HG03175 (cell line): ENCODE measurements at regions not wholly inside any gene's neighbourhood (a gene's known extent, or its start where the extent isn't known, plus 50 kb on each side); places are given as distances from the start of the nearest gene placed in this dataset.
A peak's percentile ranks its signal among the peaks of the same experiment; 100 is the strongest.
"Not testable (repeated sequence)": the region's sequence is repeated elsewhere in the genome, so short reads cannot be mapped to it uniquely, and the experiment has no call there.

Experiments used
- ATAC-seq: cut with Tn5 transposase; IDR thresholded peaks from one replicate; pipeline ENCODE4 v1.9.1; 2021; ENCODE audit warnings: mild to moderate bottlenecking, moderate library complexity; ENCODE audit not compliant: unreplicated experiment

DNA sequence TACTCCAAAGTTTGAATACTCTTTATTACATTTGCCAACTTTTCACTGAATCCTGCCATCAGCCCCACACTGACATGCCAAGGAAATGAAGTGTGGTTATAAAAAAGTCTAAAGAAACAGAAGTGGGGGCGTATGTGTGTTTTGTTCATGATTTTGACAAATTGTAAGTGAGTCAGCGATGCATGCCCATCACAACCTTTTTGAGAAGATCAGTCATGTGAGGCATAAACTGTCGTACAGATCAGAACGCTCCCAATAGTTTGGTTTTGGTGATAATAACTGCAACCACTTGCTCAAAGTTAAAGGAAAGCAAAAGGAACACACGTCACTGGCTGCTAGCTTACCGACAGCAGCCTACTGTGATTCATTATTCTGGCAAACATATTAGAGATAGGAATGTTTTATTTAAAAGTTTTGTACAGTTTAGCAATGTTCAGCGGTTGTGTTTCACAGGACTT, 95.6 kb downstream of the RGS2 start:
- ATAC-seq, result no peak

GRCh38 chr1:192905049-192905448, 96.2 kb downstream of the RGS2 start:
- ATAC-seq, result no peak

GRCh38 chr1:192906334-192906733, 97.5 kb downstream of the RGS2 start:
- ATAC-seq, result no peak

DNA sequence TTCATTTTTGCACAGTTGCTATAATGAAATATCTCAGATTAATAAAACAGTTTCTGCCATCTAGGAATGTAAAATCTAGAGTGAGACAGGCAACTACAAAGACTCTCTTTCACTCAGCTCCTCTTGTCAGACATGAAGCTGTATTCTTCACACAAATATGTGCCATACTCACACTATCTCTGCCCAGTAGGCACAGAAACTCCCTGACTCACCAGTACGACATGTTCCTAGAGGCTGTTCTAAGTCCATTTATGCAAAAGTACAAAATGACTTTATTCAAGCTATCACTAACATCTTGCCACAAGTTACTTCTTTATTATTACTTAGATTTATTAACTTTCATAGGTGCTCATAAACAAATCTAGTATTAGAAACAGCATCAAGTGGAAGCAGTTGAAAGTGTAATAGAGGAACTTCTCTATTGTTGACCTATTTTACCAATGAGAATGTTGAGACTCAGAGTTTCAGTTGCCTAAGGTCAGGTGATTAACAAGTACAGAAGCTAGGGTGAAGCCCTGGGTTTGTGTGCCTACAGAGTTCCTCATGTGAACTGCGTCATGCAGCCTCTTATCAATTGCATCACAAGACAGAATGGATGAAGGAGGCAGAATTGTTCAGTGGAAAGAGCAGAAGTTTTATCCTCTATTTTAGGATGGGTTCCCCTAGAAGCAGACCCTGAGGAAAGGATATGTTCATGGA, 98.9 kb downstream of the RGS2 start:
- peak; percentile 78 for ATAC-seq

GRCh38 chr1:192911896-192912656, 103.2 kb downstream of the RGS2 start:
- not testable (repeated sequence) for ATAC-seq

DNA sequence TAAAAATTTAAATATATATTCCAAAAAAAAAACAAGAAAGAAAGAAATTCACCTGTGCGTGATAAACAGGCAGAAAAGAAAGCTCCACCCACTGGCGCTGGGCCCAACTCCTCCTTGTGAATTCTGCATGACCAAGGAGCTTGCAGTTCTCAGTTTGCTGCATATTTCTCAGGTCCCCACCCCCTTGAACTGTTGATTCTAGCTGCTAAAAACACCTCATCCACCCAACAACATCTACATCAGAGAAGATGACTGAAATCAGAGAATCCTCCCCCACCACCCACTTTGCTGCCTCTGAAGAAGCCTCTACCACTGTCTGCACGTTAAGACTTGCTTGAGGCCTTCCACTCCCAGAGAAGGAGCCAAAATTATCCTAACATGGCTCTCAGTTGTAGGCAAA, 104.8 kb downstream of the RGS2 start:
- ATAC-seq, result no peak

DNA sequence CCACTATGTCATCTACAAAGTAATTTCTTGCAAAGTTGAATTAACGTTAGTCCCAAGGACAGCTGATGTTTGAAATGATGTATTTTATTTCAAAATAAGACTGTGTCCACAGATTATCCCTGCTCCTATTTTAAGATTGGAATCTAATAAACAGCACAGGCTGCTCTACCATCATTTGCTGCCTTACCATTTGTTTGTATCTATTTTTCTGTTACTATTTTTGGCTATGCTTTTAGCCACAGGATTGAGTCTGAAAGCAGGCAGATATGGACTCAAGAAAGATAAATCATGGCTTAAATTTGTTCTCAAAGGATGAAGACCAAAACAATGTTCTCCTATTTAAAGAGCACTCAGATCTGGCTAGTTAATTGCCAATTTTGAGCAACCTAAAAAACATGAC, 105.3 kb downstream of the RGS2 start:
- ATAC-seq, result no peak

- ATAC-seq, result no peak
Measured at GRCh38 chr1:192914696-192915095, 105.9 kb downstream of the RGS2 start.

GRCh38 chr1:192916021-192916420, 107.2 kb downstream of the RGS2 start:
- no peak for ATAC-seq

- no peak for ATAC-seq
Measured at GRCh38 chr1:192918259-192918658, 109.4 kb downstream of the RGS2 start.

- ATAC-seq, result no peak
Measured at GRCh38 chr1:192920412-192920811, 111.6 kb downstream of the RGS2 start.

- no peak for ATAC-seq
Measured at GRCh38 chr1:192925609-192926008, 116.8 kb downstream of the RGS2 start.

DNA sequence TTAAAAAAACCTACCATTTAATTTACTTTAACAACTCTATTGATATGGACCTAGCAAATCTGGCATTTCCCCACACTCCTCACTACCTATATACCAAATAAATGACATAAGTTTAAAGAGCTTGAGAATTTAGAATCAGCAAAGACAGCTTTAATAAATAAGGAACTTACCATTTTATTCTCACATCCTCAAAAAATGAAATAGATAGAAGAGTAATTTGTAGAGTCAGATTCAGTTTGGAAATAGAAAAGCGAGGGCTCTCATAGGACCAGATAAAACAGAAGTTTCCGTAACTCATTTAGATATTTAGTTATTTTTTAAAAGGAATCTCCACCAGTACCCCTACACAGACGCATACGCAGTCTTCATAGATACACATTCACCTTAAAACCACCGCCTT, 117.9 kb downstream of the RGS2 start:
- ATAC-seq, result no peak

- no peak for ATAC-seq
Measured at GRCh38 chr1:192927496-192927895, 118.7 kb downstream of the RGS2 start.

GRCh38 chr1:192929597-192929996, 120.8 kb downstream of the RGS2 start:
- no peak for ATAC-seq

DNA sequence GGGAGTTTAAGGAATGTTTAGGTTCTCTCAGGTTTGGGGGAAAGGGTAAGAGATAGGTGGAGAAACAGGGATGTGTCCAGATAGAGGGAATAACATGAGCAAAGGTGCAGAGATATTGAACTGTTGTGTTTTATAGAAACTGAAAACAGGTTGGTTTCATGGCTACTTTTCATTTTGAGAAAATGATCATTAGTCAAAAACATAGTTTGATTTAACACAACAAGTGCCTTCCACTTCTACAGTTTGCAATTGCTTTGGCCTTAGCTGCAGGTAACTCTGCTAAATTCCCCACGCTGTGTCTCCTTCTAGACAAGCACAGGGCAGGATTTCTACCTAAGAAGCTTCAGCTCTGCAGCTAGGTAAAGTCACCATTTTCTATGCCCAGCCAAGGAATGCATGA, 124.9 kb downstream of the RGS2 start:
- no peak for ATAC-seq

- ATAC-seq, result no peak
Measured at GRCh38 chr1:192936313-192937018, 122.7 kb downstream of the UCHL5 start.

DNA sequence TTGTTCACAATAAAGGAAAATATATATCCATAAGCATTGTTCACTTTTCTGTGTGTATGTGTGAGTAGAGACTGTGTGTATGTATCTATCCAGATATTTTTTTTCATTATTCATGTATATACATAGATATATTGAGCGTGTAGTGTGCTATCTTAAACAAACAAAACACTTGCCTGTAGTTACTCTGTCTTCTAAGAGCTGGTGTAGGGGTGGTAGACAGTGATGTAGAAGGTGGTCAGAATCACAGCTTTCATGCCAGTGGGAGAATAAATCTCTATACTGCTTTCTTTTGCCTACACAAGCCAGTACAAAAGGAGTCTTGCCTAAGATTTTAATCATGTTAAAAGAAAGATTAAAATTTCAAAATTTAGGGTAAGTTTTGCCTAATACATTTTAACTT, 122.0 kb downstream of the UCHL5 start:
- ATAC-seq, result no peak

GRCh38 chr1:192939440-192939839, 119.7 kb downstream of the UCHL5 start:
- no peak for ATAC-seq

DNA sequence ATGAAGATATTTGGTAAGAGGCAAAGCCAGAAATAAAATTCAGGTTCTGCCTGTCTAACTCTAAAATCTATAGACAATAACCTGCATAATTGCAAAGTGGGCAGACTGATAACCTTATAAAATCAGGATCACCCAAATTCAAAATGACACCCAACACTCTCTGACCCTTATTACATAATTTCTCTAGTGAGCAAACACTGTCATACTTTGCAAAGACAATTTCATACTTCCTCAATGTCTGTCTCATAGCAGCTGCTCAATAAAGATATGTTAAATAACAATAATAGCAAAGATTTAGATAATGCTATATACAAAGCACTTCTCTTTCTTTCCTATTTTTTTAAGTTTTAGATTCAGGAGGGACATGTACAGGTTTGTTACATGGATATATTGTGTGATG, 118.5 kb downstream of the UCHL5 start:
- ATAC-seq, result no peak

GRCh38 chr1:192941722-192942411, 117.3 kb downstream of the UCHL5 start:
- ATAC-seq, result peak; percentile 83
